B cell (primary cell): ENCODE measurements at regions not wholly inside any gene's neighbourhood (a gene's known extent, or its start where the extent isn't known, plus 50 kb on each side); places are given as distances from the start of the nearest gene placed in this dataset.
"Not testable (repeated sequence)": the region's sequence is repeated elsewhere in the genome, so short reads cannot be mapped to it uniquely, and the experiment has no call there.

Experiments used
- CTCF ChIP-seq: fragments of 200-600 bp; IDR thresholded peaks from one replicate; pipeline ENCODE4 v1.8.0; 2022; ENCODE audit warnings: antibody characterized with exemption, mild to moderate bottlenecking
- EZH2 ChIP-seq: IDR thresholded peaks from 2 replicates; pipeline ENCODE4 v1.6.1; 2012; ENCODE audit warnings: borderline replicate concordance, low read depth, mild to moderate bottlenecking, moderate library complexity, low read length; ENCODE audit not compliant: insufficient read depth, poor library complexity, severe bottlenecking

GRCh38 chr4:74578865-74579264, 133.9 kb downstream of the AREG start:
- not testable (repeated sequence) for TF ChIP-seq CTCF, EZH2
